COLO668 (cell line): ENCODE measurements at regions not wholly inside any gene's neighbourhood (a gene's known extent, or its start where the extent isn't known, plus 50 kb on each side); places are given as distances from the start of the nearest gene placed in this dataset.
"Not testable (repeated sequence)": the region's sequence is repeated elsewhere in the genome, so short reads cannot be mapped to it uniquely, and the experiment has no call there.

Experiments used
- DNase-seq: peaks from one replicate; lab custom pipeline; 2025; ENCODE audit not compliant: unreplicated experiment; lab: John Stamatoyannopoulos, UW

DNA sequence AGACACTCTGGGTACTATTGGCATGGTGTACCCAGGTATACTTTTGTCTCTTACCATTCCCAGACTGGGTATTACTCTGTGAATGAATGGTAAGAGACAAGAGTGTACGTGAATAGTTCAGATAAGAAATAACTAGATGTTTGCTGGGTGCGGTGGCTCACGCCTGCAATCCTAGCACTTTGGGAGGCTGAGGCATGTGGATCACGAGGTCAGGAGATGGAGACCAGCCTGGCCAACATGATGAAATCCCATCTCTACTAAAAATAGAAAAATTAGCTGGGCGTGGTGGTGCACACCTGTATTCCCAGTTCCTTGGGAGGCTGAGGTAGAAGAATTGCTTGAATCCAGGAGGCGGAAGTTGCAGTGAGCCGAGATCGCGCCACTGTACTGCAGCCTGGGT is 75.8 kb upstream of the VKORC1L1 start:
- DNase-seq, result not testable (repeated sequence)

DNA sequence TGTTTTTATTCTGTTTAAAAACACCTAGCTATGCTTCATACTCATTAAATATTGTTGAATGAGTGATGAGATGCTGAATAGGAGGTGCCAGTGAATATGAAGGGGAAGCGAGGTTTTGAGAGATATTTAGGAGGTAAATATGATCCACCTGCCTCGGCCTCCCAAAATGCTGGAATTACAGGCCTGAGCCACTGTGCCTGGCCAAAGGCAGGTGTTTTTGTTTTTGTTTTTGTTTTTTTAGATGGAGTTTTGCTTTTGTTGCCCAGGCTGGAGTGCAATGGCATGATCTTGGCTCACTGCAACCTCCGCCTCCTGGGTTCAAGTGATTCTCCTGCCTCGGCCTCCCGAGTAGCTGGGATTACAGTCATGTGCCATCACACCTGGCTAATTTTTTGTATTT is 75.3 kb upstream of the VKORC1L1 start:
- DNase-seq, result not testable (repeated sequence)

- DNase-seq, result no peak
Observed at GRCh38 chr7:65798111-65799075, 74.5 kb upstream of the VKORC1L1 start.

DNA sequence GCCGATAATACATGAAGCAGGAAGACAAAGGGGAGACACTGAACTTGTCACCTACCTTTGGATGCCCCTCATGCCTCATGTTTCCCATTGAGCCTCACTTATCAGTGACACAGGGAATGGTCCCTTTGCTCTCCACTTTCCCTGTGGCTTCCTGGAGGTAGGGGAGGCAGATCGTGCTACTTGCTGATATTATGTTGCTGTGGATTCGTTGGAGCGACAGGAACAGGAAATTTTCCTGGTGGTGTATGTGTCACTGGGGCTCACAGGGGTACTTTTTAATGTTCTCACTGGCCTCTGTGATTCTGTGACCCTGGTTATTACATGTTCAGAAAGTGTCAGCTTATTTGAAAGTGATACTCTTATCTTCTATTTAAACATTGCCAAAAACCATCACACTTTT is 72.7 kb upstream of the VKORC1L1 start:
- not testable (repeated sequence) for DNase-seq

DNA sequence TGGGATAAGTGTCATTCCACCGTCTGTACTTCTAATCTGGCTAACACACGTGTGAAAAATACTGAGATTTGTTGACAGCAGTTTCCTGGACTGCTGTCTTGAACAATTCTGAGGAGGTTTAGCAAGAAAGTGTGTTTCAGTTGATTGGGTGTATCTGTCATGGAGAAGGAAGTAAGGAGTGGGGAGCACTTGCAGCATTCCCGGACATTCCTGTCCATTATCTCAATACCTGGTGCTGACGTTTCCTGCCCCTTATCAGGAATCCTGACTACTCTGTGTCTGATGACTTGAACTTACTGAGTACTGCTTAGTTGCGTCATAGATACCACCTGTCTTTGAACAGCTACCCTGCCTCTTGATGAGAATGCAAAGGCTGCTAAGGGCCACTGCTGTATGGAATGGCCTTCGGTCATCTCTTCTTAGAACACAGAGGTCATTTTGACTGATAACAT is 72.0 kb upstream of the VKORC1L1 start:
- no peak for DNase-seq

DNA sequence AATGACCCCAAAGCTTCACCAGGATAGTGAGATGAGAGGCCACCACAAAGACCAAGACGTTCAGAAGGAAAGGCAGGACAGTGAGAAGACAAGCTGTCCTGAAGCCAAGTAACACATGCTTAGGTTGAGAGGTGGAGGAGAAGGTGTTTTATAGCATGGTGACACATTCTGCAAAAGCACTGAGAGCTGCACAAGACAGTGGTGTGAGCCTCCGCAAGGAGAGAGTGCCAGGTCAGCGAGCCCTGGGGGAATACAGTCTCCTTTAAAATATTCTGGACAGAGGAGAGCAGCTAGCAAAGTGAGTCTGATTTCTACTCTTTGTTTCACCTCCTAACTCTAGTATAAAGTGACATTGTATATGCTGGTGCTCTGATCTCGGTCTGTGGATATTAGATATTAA is 68.0 kb upstream of the VKORC1L1 start:
- no peak for DNase-seq

- not testable (repeated sequence) for DNase-seq
Observed at GRCh38 chr7:65807067-65807466, 65.8 kb upstream of the VKORC1L1 start.

- DNase-seq, result no peak
Observed at GRCh38 chr7:65809259-65809981, 63.5 kb upstream of the VKORC1L1 start.

DNA sequence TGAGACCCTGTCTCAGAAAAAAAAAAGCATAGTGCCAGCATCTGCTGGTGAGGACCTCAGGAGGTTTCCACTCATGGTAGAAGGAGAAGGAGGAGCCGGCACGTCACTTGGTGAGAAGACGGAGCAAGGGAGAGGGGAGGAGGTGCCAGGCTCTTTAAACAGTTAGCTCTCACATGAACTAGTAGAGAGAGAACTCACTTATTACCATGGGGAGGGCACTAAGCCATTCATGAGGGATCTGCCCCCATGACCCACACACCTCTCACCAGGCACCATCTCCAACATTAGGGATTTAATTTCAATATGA is 62.9 kb upstream of the VKORC1L1 start:
- DNase-seq, result no peak

DNA sequence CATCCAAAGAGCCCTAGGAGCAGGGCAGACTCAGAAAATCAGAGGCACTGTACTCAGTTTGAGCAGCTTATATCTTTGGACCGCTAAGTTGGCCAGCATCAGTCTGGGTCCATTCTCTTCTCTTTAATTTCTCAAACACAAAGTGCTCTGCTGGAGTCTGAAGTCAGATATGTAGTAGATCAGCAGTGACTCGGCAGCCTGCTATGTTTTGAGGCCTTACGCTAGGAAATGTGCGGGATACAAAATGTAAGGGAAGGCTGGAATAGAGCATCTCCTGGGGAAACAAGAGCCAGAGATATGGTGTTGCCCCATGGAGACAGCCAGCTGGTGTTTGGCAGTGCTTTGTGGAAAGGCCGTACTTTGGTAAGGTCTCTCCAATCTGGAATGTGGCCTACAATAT is 60.6 kb upstream of the VKORC1L1 start:
- DNase-seq, result no peak

- DNase-seq, result not testable (repeated sequence)
Observed at GRCh38 chr7:65814556-65815167, 58.2 kb upstream of the VKORC1L1 start.

DNA sequence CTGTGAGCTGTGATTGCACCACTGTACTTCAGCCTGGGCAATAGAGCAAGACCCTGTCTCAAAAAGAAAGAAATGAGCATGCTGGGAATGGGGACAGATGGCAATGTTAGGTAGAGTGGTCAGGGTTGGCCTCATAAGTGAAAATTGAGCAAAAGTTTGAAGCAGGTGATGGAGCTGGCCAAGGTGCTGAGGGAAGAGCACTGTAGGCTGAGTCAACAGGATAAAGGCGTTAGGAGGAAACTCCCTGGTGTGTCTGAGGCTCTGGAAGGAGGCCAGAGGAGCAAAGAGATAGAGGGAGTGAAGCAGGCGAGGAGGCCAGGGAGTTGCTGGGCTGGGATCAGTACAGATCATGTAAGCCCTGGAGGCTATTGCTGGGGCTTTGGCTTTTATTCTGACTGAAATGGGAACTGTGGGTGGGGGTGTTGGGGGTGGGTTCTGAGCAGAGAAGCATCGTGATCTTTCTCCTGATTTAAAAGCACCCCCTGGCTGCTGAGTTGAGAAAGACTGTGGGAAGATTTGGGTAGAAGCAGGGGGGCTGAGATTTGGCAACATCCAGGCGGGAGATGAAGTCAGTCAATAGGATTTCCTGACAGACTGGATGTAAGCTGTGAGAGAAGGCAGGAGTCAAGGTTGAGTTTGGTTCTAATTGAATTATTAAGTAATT is 52.5 kb upstream of the VKORC1L1 start:
- no peak for DNase-seq
